GM19351 (cell line): ENCODE measurements at regions not wholly inside any gene's neighbourhood (a gene's known extent, or its start where the extent isn't known, plus 50 kb on each side); places are given as distances from the start of the nearest gene placed in this dataset.

Experiments
- ATAC-seq: cut with Tn5 transposase; IDR thresholded peaks from one replicate; pipeline ENCODE4 v1.9.1; 2021; ENCODE audit warnings: mild to moderate bottlenecking, moderate library complexity; ENCODE audit not compliant: unreplicated experiment

- ATAC-seq, result no peak
These were observed 253.5 kb upstream of the NT5C1B start for GRCh38 chr2:18842836-18843235.

GRCh38 chr2:18841248-18842150 lies 252.1 kb upstream of the NT5C1B start:
- ATAC-seq, result no peak

GRCh38 chr2:18837240-18837639 lies 247.9 kb upstream of the NT5C1B start:
- no peak for ATAC-seq

- no peak for ATAC-seq
These were observed 247.1 kb upstream of the NT5C1B start for GRCh38 chr2:18836436-18836835.

- ATAC-seq, result no peak
These were observed 246.4 kb upstream of the NT5C1B start for GRCh38 chr2:18835787-18836186.

GRCh38 chr2:18834341-18834740 lies 245.0 kb upstream of the NT5C1B start:
- ATAC-seq, result no peak

- no peak for ATAC-seq
These were observed 244.6 kb upstream of the NT5C1B start for GRCh38 chr2:18833941-18834340.

- no peak for ATAC-seq
These were observed 242.6 kb upstream of the NT5C1B start for GRCh38 chr2:18831916-18832510.

- ATAC-seq, result no peak
These were observed 241.6 kb upstream of the NT5C1B start for GRCh38 chr2:18830962-18831361.

GRCh38 chr2:18829976-18830375 lies 240.6 kb upstream of the NT5C1B start:
- no peak for ATAC-seq

- no peak for ATAC-seq
These were observed 240.0 kb upstream of the NT5C1B start for GRCh38 chr2:18829251-18829902.

- no peak for ATAC-seq
These were observed 238.9 kb upstream of the NT5C1B start for GRCh38 chr2:18828296-18828695.

GRCh38 chr2:18825838-18826237 lies 236.5 kb upstream of the NT5C1B start:
- ATAC-seq, result no peak

- ATAC-seq, result no peak
These were observed 235.5 kb upstream of the NT5C1B start for GRCh38 chr2:18824915-18825314.

- ATAC-seq, result no peak
These were observed 235.0 kb upstream of the NT5C1B start for GRCh38 chr2:18824325-18824790.

- no peak for ATAC-seq
These were observed 232.1 kb upstream of the NT5C1B start for GRCh38 chr2:18821431-18821830.

- ATAC-seq, result no peak
These were observed 231.6 kb upstream of the NT5C1B start for GRCh38 chr2:18820966-18821365.

- ATAC-seq, result no peak
These were observed 230.2 kb upstream of the NT5C1B start for GRCh38 chr2:18819566-18819965.

- no peak for ATAC-seq
These were observed 225.0 kb upstream of the NT5C1B start for GRCh38 chr2:18814387-18814786.

- ATAC-seq, result no peak
These were observed 215.2 kb upstream of the NT5C1B start for GRCh38 chr2:18804536-18804935.

GRCh38 chr2:18803141-18803939 lies 214.0 kb upstream of the NT5C1B start:
- ATAC-seq, result no peak
